LHCN-M2 (cell line): ENCODE measurements at regions not wholly inside any gene's neighbourhood (a gene's known extent, or its start where the extent isn't known, plus 50 kb on each side); places are given as distances from the start of the nearest gene placed in this dataset.

ENCODE experiments used
- DNase-seq: peaks from one replicate; pipeline ENCODE4 v3.0.0-alpha.2; 2012; ENCODE audit warnings: low read depth

- DNase-seq, result no peak
These were observed 76.5 kb upstream of the CDH5 start for GRCh38 chr16:66289986-66290385.

GRCh38 chr16:66289051-66289680 lies 77.3 kb upstream of the CDH5 start:
- no peak for DNase-seq

DNA sequence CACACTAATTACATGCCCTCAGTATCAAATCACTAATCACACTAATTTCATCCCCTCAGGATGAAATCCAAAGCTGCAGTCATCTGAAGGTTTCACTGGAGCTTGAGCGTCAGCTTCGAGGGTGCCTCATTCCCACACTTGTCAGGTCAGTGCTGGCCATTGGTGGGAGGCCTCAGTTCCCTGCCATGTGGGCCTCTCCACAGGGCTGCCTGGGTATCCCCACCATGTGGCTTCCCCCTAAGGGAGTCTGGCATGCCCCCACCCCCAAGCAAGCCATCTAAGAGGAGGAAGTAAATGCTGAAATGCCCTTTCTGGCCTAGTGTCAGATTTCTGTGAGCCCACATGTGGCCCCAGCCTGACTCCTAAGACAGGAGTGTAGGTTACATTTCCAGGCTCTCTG lies 78.6 kb upstream of the CDH5 start:
- DNase-seq, result no peak

DNA sequence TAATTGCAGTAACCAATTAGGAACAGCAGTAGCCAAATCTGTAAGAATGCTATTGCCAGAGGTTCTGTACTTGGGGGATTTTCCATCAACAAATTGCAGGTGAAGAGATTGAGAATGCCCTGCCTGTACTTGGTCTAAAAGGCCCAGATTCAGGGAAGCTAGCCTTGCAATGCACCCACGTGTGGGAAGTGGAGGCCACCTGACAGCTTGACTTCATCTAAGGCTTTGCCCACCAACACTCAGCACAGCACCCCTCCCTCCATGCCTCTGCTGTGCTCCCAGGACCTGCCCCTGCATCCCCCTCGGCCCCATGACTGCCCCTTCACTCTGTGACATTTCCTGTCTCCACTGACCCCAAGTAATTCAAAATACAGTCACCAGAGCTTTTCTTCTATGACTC lies 79.1 kb upstream of the CDH5 start:
- DNase-seq, result no peak

GRCh38 chr16:66286527-66286926 lies 80.0 kb upstream of the CDH5 start:
- no peak for DNase-seq

GRCh38 chr16:66278604-66279262 lies 87.8 kb upstream of the CDH5 start:
- DNase-seq, result no peak

DNA sequence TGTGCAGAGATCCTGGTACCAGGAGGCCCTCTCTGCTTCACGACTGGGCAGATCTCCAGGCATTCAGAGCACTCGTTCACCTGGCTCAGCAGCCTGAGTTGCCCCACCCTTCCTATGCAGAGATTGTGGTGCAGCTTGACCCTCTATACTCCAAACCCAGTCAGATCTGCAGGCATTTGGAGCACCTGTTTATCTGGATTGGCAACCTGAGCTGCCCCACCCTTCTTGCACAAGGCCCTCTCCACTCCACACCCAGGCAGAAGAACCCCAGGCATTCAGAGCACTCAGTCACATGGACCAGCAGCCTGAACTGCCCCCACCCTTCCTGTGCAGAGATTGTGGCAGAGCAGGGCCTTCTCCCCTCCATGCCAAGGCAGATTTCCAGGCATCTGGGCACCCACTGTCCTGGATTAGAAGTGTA lies 88.4 kb upstream of the CDH5 start:
- DNase-seq, result no peak

DNA sequence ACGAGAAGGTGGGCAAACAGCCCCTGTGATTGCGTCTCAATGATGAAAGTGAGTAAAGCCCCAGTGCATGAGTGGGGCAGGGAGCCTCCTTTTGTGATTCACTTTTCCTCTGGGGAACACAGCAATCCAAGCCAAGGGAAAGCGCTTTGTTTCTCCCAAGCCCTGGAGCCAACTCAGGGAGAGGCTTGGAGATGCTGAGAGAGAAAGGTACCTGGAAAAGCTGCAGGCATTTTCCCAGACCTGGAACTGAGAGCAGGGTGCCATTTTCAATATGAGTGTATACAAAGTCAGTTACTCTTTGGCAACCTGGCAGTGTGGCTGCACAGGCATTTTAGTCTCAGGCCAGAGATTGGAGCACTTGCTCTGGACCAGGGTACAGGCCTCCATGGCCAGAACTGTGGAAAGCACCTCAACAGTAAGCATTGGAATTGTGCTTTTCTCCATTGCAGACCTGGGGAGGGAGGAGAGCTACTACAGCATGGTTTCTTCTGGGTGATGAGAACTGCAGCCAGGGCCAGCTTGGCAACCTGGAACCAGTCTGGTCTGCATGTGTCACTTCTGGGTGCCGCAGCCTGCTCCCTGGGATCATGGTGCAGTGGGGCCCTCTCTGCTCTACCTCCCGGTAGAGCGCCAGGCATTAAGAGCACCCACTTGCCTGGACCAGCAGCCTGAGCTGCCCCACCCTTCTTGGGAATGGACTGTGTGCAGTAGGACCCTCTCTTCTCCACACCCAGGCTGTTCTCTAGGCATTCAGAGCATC lies 89.0 kb upstream of the CDH5 start:
- DNase-seq, result no peak

GRCh38 chr16:66275775-66276428 lies 90.6 kb upstream of the CDH5 start:
- peak; percentile 62 for DNase-seq

DNA sequence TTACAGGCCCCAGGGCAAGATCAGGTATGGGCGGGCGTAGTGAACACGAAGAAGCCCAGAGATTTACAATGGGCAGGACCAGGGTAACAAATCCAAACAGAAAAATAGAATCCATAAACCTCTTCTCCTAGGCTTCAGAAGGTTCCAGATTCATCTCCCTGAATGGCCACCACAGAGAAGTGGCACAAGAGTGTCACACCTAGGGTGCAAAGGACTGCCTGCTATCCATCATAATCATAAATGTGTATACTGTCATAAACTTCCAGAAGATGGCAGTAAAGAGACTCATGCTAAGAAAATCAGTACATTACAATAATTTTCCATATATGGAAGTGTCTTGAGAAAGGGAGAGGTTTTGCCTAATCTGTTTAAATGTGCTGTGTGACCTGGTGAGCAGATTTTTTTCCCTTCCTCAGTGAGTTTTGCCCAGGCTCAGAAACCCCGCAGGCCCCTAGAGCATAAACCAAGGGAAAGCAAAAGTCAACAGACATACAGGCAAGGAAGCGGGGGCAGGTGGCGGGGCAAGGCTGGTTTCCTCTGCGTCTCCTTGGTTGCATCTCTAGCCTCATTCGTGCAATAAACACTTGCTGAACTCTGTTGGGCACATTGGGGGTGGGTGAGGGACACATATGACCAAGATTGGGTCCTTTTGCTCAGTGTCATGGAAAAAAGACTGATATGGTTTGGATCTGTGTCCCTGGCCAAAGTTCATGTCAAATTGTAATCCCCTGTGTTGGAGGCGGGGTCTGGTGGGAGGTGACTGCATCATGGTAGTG lies 92.0 kb upstream of the CDH5 start:
- peak; percentile 36 for DNase-seq

DNA sequence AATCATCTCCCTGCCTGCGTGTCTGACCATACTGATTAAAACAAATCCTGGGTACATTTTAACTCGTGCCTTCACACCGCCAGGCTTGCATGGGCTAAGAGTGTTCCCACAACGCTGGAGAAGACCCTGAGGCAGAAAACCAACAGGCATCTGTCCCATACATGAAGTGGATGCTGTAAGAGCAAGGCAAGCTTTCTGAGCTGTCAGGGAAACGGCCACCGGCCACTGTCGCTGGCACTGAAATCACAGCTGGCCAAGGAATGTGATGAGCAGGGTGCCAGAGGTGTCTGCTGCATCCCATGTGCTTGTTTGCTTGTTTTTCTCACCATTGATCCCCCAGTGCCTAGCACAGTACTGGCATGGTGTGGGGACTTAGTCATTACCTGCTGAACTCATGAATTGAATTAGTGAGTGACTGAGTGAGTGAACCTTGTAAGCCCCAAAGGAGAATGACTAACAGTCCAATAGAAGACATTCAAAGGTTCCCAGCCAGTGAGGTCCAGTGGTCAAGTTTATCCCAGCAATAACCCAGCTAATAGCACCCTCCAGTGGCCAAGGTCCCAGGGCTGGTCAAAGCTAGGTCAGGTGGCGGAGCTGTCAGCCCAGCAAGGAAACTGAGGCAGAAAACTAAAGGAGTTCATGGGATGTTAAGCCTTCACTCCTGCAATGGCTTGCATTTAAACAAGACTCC lies 92.7 kb upstream of the CDH5 start:
- DNase-seq, result peak; percentile 28

GRCh38 chr16:66273053-66273452 lies 93.4 kb upstream of the CDH5 start:
- no peak for DNase-seq

DNA sequence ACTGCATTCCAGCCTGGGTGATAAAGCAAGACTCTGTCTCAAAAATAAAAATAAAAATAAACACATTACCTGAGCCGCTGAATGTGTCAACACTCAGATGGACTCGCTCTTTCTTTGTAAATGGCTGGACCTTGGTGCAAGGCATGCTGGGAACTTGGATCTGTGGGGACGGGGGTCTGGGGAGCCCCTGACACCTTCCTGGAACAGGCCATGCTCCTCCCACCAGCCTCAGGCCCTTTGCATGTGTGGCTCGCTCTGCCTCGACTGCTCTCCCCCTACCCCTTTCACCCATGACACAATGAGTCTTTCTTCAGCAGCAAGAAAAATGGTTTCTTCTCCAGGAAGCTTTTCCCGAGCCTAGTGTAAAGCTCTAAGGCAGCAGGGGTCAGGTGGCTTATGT lies 94.0 kb upstream of the CDH5 start:
- no peak for DNase-seq

DNA sequence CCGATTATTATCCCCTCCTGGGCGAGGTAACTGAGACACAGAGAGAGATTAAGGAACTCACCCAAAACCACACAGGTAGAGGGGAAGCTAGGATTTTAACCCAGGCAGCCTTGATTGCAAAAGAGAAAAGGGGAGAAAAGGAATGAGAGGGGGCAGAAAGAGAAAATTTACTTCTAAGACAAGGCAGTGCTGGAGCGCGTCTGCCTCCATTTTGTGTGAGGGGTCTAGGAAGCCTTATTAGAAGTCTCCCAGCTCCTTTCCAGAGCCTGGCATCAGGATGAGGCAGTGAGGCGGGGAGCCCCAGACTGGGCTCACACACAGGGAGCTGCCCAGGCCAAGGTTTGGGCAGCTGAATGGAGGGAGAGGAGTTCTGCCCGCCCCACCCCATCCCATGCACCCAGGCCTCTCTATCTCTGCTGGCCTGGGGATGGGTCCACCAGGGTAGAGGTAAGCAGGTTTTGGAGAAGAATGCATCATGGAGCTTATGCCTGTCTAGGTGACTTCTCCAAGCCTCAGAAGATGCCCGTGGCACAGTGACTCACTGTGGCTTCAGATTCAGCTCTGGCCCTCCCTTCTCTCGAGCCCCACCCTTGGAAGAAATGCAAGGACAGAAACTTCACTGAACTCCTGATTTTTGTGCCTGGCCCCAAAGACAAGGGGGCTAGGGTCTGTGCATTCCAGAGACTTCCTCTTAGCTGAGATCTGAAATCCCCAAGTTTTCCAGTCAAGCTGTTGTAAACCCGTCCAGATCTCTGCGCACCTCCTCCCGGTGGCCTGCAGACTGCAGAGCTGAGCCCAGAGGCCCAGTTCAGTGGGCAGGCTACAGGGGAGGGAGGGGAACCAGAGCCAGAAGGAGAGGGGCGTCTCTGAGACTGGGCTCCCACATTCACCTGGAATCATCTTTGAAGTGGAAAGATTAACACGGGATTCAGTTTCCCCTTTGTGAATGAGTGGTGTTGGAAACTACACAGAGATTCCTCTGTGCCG lies 95.1 kb upstream of the CDH5 start:
- DNase-seq, result no peak

- peak; percentile 34 for DNase-seq
These were observed 96.1 kb upstream of the CDH5 start for GRCh38 chr16:66270333-66270927.

- DNase-seq, result no peak
These were observed 96.7 kb upstream of the CDH5 start for GRCh38 chr16:66269617-66270332.

- no peak for DNase-seq
These were observed 99.0 kb upstream of the CDH5 start for GRCh38 chr16:66267292-66268014.
